SJSA1 (cell line): ENCODE measurements at regions not wholly inside any gene's neighbourhood (a gene's known extent, or its start where the extent isn't known, plus 50 kb on each side); places are given as distances from the start of the nearest gene placed in this dataset.

ENCODE experiments used
- DNase-seq, 2 experiments: peaks; one replicate each; pipeline ENCODE4 v3.0.0-alpha.2; 2015 to 2020; ENCODE audit warnings: low spot score in 2 of 2, low read depth in 1 of 2
- H3K27ac ChIP-seq: fragments of 250-450 bp; sonication (Bioruptor Pico); 2 replicates; pipeline ENCODE4 v1.5.1; 2020; ENCODE audit warnings: mild to moderate bottlenecking, moderate library complexity
- H3K27me3 ChIP-seq: fragments of 250-450 bp; sonication (Bioruptor Pico); replicated peaks from 2 replicates; pipeline ENCODE4 v1.5.1; 2020; ENCODE audit warnings: mild to moderate bottlenecking, moderate library complexity
- H3K36me3 ChIP-seq: fragments of 250-450 bp; sonication (Bioruptor Pico); 2 replicates; pipeline ENCODE4 v1.5.1; 2020; ENCODE audit warnings: mild to moderate bottlenecking
- H3K4me1 ChIP-seq: fragments of 250-450 bp; sonication (Bioruptor Pico); replicated peaks from 2 replicates; pipeline ENCODE4 v1.6.1; 2021; ENCODE audit warnings: mild to moderate bottlenecking
- H3K4me3 ChIP-seq: fragments of 250-450 bp; sonication (Bioruptor Pico); 2 replicates; pipeline ENCODE4 v1.5.1; 2020; ENCODE audit warnings: mild to moderate bottlenecking
- H3K9me3 ChIP-seq: fragments of 250-450 bp; sonication (Bioruptor Pico); replicated peaks from 2 replicates; pipeline ENCODE4 v1.5.1; 2020; ENCODE audit warnings: mild to moderate bottlenecking

DNA sequence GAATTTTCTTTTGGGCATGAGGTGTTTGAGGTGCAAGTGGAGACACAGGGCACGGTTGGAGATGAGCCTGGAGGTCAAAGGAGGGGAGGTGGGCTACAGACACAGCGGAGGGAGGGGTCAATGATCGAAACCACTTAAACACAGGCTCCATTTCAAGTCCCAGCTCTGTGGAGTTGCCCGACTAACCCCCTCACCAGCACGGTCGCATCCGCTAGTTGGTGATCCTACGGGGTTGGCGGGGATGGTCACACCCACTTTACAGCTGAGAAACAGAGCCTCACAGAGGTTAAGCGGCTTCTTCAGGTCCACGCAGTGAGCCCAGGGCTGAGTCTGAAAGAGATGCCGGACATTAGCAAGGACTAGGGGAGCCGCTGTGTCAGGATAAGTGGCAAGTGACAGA, 60.1 kb upstream of the RUNX3 start:
- Histone ChIP-seq H3K9me3 (no peaks in the 10 kb centered on the region; the same call in 1 of the 2 replicates), H3K27ac (no peak overlapping the region), H3K4me1 (no peaks in the 10 kb centered on the region), H3K4me3 (no peak overlapping the region), H3K27me3 (no peaks in the 10 kb centered on the region), H3K36me3 (no peaks in the 10 kb centered on the region)
- no peak for DNase-seq

DNA sequence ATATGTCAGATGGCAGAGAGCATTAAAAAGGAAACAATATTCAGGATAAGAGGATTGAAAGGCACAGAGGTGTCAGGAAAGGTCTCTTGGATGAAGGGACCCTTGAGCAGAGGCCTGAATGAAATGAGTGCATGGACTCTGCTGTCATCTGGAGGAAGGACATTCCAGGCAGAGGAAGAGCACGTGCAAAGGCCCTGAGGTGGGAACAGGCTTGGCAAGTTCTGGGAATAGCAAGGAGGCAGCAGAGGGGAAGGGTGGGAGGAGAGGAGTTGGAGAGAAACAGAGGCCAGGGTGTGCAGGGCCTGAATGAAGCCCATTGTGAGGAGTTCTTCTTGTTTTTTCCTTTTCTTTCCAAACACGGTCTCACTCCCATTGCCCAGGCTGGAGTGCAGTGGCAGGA, 59.0 kb upstream of the RUNX3 start:
- no peak for DNase-seq
- Histone ChIP-seq H3K4me1 (no peaks in the 10 kb centered on the region), H3K9me3 (no peaks in the 10 kb centered on the region; the same call in 1 of the 2 replicates), H3K4me3 (no peak overlapping the region), H3K27ac (no peak overlapping the region), H3K36me3 (no peaks in the 10 kb centered on the region), H3K27me3 (no peaks in the 10 kb centered on the region)

DNA sequence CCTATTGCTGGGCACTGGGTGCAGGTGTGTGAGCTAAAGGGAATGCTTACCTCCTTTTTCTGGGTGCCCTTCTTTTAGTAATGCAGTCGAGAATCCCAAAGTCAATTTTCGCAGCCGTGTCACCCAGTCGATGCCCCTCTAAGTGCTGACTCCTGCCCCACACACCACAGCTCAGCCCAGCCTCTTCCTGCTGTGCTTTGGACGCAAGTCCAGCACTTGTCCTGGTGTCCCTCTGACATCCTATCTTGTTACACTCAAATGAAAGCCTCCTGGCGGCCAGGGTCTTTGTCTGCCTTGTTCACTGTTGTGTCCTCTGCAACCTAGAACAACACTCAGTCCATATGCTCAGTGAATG, 58.5 kb upstream of the RUNX3 start:
- Histone ChIP-seq H3K27me3 (no peaks in the 10 kb centered on the region), H3K9me3 (no peaks in the 10 kb centered on the region; the same call in 1 of the 2 replicates), H3K27ac (no peak overlapping the region), H3K4me3 (no peak overlapping the region), H3K36me3 (no peaks in the 10 kb centered on the region), H3K4me1 (no peaks in the 10 kb centered on the region)
- DNase-seq = no peak

DNA sequence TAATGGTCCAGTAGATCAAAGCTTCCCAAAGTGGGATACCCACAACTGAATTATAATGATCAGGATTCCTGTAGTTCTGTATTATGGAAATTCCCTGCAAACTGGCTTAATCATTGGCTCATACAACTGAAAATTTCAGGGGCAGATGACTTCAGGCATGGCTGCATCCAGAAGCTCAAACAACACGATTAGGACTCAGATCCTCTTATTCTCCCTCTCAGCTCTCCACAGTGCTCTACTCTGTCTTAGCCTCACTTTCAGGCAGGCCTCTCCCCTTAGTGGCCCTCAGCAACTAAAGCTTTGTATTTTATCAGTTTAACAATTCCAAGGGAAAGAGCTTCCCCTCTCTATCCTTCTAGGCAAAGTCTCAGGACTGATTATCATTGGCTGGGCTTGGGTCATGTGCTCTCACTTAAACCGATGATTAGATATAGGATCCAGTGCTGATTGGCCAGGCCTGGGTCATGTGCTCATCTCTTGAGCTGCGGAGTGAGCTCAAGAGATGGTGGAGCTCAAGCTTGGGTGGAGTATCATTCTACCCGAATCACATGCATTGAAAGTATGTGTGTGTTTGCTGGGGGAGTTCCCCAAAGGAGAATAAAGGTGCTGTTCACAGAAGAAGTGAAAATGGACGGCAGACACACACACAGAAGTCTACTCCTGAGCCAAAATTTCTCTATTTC, 57.9 kb upstream of the RUNX3 start:
- H3K27me3 ChIP-seq = no peaks in the 10 kb centered on the region
- H3K4me1 ChIP-seq = no peaks in the 10 kb centered on the region
- no peaks in the 10 kb centered on the region; the same call in 1 of the 2 replicates for H3K9me3 ChIP-seq
- H3K36me3 ChIP-seq = no peaks in the 10 kb centered on the region
- no peak overlapping the region for H3K4me3 ChIP-seq
- no peak for DNase-seq
- H3K27ac ChIP-seq = no peak overlapping the region

DNA sequence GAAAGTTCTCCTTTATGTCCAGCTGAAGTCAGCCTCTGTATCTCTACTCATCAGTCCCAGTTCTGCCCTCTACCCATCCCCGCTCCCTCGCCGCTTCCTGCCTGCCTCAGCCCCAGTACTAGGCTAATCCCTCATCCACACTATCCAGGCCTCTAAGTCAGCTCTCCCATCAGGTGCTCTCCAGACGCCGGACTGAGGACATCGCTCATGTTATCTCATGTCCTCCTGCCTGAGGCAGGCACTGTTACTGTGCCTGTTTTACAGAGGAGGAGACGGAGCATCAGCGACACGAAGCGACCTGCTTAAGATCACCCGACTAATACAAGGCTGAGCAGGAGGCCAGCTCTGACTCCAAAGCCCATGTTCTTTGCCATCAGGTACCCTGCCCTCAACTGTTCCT, 57.3 kb upstream of the RUNX3 start:
- Histone ChIP-seq H3K4me1 (no peaks in the 10 kb centered on the region), H3K36me3 (no peaks in the 10 kb centered on the region), H3K27ac (no peak overlapping the region), H3K9me3 (no peaks in the 10 kb centered on the region; the same call in 1 of the 2 replicates), H3K4me3 (no peak overlapping the region), H3K27me3 (no peaks in the 10 kb centered on the region)
- no peak for DNase-seq

DNA sequence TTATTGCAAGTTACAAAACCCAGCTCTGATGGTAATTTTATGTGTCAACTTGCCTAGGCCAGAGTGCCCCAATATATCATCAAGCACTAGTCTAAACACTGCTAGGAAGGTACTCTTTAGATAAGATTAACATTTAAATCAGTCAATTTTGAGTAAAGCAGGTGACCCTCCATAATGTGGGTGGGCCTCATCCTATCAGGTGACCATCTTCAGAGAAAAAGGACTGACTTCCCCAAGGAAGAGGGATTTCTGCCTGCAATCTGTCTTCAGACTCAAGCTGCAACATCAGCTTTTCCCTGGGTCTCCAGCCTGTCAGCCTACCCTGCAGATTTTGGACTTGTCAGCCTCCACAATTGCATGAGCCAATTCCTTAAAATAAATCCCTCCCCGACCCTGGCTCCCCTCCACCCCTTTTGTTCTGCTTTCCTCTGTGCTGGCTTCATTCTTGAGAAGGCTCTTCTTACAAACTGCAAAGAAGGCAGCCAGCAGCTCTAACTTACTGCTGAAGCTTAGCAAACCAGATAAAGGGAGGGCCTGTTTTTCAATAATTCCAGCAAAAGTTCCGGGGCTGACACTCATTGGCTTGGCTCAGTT, 56.4 kb upstream of the RUNX3 start:
- Histone ChIP-seq H3K9me3 (no peaks in the 10 kb centered on the region), H3K36me3 (no peaks in the 10 kb centered on the region), H3K4me1 (no peaks in the 10 kb centered on the region), H3K27me3 (no peaks in the 10 kb centered on the region), H3K4me3 (no peak overlapping the region), H3K27ac (no peak overlapping the region)
- DNase-seq = no peak

DNA sequence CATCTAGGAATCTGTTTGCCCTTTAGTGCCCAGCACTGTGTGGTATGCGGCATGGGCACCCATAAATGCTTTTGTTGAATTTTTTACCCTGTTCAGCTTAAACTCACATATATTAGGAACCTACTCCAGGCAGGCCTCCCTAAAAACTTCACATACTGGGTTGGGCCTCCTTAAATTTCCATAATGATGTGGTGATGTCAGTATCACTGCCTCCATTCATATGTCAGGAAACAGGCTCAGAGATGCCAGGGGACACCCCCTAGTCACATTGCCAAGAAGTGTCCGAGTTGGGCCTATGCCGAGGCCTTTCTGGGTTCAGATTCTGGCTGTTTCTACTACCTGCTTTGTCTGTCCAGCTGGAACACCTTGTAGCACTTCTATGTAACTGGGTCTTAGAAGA, 55.7 kb upstream of the RUNX3 start:
- H3K27ac ChIP-seq = no peak overlapping the region
- no peaks in the 10 kb centered on the region for H3K9me3 ChIP-seq
- H3K27me3 ChIP-seq = no peaks in the 10 kb centered on the region
- no peak overlapping the region for H3K4me3 ChIP-seq
- no peaks in the 10 kb centered on the region for H3K36me3 ChIP-seq
- H3K4me1 ChIP-seq = no peaks in the 10 kb centered on the region
- DNase-seq = no peak

DNA sequence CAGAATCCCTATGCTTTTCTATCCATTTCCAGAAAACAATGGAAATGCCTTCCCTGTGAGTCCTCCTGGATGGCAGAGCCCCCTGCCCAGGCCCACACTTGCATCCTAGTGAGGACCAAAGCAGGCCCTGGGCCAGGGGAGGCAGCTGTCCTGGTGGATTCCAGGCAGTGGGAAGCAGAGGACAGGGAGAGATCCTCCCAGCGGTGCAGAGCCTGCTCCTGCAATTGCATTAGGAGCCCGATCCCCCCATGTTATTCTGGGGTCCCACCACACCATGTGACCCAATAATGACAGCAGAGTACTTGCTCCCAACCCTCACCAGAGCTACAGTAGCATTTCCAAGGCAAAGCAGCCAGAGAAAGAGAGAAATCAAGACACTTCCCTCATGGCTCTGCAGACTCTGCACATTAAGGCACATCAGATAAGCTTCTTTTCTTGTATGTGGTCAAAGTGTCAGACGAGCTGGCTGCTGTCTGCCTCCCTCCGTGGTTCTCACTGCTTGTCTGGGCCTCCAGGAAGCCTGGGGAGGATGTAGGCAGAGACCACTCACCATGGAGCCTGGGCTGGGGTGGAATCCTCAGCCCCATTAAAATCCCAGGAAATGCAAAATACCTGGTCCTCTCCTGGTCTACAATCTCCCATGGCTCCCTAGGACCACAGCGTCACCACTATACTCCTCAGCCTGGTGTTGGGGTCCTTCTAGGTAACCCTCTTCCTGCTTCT, 54.9 kb upstream of the RUNX3 start:
- H3K4me3 ChIP-seq = no peak overlapping the region
- H3K27me3 ChIP-seq = no peaks in the 10 kb centered on the region
- DNase-seq = no peak
- no peaks in the 10 kb centered on the region for H3K9me3 ChIP-seq
- no peak overlapping the region for H3K27ac ChIP-seq
- H3K36me3 ChIP-seq = no peaks in the 10 kb centered on the region
- no peaks in the 10 kb centered on the region for H3K4me1 ChIP-seq

DNA sequence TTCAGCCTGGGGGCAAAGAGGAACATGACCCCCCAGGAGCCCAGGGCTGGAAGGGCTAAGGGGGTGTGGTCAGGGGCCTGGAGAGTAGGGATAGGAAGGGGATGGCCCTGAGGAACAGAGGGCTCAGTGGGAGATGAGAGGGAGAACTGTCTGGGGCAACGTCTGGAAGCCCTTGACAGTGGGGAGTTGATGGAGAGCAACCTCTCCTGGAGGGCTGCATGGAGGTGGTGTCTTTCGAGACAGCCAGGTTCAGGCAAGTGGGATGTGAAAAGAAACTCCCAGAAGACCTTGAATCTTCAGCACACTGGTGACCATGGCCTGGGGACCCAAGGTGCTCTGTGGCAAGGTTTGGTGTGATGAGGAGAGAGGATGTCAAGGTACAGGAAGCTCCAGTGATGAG, 54.2 kb upstream of the RUNX3 start:
- Histone ChIP-seq H3K9me3 (no peaks in the 10 kb centered on the region), H3K4me1 (no peaks in the 10 kb centered on the region), H3K27me3 (no peaks in the 10 kb centered on the region), H3K36me3 (no peaks in the 10 kb centered on the region), H3K4me3 (no peak overlapping the region), H3K27ac (no peak overlapping the region)
- DNase-seq = no peak

DNA sequence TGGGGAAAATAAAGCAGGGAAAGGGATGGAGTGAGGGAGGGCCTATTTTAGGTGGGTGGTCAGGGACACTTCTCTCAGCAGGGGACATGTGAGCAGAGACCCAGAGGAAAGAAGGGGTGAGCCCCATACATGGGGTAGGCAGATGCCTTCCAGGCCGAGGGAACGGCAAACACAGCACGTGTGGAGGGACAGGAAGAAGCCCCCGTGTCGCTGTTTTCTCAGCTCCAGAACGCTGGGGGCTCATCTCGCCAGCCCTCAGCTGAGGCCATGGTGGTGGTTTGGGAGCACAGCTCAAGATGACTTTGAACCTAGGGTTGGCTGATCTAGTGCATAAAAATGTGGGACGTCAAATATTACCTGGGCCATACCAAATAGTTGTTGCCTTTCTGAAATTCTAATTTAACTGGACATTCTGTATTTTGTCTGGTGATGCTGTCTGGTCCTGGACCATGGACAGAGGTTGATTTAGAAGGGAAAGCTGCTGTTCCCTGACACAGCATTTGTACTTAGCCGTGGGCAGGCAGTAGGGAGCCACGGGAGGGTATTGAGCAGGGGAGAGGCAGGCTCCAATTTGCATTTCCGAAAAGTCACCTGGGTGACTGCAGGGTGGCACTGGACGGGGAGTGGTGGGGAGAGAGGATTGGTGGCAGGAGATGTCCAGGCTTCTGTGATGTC, 53.1 kb upstream of the RUNX3 start:
- no peaks in the 10 kb centered on the region for H3K4me1 ChIP-seq
- H3K9me3 ChIP-seq = no peaks in the 10 kb centered on the region
- no peak overlapping the region for H3K4me3 ChIP-seq
- no peaks in the 10 kb centered on the region for H3K27me3 ChIP-seq
- DNase-seq = no peak
- H3K36me3 ChIP-seq = no peaks in the 10 kb centered on the region
- H3K27ac ChIP-seq = no peak overlapping the region

DNA sequence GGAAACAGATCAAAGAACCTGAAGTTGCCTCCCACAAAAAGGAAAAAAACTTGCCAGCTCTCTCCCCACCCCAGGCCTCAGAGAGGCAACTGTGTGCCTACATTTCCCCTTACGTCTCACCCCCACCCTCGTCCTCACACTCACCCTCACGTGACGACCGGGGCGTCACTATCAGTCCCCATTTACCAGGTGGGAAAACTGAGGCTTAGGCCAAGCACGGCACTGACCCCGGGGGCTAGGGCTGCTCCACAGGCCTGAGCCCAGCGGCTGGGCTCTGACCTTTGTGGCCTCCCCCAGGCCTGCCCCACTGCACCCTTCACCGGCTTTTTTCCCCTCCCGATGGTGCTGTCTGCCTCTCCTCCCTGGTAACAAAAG, 51.5 kb upstream of the RUNX3 start:
- H3K36me3 ChIP-seq = no peaks in the 10 kb centered on the region
- H3K4me1 ChIP-seq = no peaks in the 10 kb centered on the region
- no peaks in the 10 kb centered on the region for H3K27me3 ChIP-seq
- H3K27ac ChIP-seq = no peak overlapping the region
- H3K9me3 ChIP-seq = no peaks in the 10 kb centered on the region
- DNase-seq = no peak
- H3K4me3 ChIP-seq = no peak overlapping the region

DNA sequence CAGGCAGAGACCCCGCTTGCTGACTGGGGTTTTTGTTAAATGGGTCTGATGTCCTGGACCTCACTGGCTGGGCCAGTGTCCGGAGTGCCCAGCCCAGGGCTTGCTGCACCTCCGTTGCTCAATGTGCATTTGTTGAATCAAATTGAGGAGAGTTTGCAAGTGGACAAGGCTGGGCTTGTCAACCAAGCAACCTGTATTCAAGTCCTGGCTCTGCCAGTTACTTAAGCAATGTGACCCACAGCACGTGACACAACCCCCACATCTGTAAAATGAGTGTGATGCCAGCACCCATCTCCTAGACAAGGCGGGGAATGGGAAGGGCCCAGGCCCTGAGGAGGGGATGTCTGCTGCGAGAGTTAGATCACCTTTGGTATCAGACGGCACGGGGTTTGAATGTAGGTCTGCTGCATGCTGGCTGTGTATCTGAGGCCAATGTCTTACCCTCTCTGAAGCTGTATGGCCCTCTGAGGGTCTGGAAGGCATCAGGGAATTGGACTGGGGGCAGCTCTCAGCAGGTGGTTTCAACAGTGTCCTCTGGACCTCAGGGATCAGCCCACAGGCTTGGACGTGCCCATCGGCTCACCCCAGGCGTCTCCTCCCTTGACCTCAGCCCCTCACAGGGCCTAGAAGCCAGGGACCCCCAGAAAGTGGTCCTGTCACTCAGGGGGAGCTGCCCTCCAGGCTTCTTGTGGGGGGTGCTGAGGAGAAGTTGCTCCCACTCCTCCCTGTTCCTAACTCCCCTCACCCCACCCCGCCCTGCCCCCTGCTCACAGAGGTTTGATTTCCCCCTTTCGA, 51.0 kb upstream of the RUNX3 start:
- Histone ChIP-seq H3K27me3 (no peaks in the 10 kb centered on the region), H3K4me3 (no peak overlapping the region), H3K36me3 (no peaks in the 10 kb centered on the region), H3K9me3 (peaks cover 4% of the 10 kb centered on the region; the same call in 1 of the 2 replicates), H3K4me1 (no peaks in the 10 kb centered on the region), H3K27ac (no peak overlapping the region)
- DNase-seq = no peak
